ENCODE measurements at regions not wholly inside any gene's neighbourhood (a gene's known extent, or its start where the extent isn't known, plus 50 kb on each side); places are given as distances from the start of the nearest gene placed in this dataset.

DNA sequence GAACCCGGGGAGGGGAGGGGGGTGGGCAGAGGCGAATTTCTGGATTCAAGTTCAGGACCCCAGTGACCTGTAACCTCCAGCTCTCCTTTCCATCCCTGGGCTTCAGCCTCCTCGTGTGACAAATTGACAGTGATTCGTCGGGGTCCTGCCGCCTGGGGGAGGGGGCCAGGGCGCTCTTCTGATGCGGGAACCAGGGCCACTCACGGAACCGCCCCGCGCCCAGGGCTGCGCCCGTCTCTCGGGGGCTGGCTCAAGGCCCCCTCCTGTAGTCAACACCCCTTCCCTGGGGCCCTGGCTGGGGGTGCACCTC is 92.8 kb upstream of the ANO1 start:
- no peak for TF ChIP-seq JUND (IDR thresholded peaks at IDR 0.05; ENCODE audit: low read depth)
- no peak for DNase-seq (ENCODE audit: low read depth in 1 of 2, low spot score in 1 of 2)
- in situ Hi-C loops (cut with HindIII; ENCODE audit: low pct_unique_long_range_greater_than_20kb, low sequenced_read_pairs): no loop called here

DNA sequence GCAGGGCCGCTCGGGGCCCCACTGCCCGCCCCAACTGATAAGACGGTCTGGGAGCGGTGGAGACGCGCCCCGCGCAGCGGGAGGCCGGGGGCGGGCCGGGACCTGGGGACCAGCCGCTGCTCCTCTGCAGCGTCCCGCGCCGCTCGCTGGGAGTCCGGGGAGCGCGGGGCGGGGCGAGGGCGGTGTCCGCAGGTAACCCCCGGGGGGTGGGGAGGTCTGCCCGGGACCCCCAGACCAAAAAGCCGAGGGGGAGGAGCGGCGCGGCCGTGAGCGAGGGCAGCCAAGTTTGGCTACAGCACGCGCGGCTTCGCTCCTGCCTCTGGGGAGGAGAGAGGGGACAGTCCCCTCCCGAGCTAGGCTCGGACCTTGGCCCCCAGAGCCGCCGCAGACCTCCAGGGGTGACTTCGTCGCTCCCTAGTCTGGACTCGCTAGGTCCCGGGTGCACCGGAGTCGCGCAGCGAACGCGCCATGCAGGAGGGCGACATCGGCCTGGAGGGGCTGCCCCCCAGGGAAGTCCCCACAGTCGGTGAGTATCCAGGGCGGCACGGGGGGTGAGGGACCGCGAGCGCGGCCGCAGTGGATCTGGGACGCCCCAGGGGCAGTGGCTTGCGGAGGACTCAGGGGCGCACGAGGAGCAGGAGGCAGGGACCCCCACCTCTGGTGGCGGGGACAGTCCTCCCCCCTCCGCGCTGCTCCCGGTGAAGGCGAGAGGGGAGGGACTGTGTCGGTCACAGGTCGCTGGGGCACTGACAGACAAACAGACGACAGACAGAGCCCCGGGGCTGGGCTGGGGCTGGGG is 92.3 kb upstream of the ANO1 start:
- in situ Hi-C loops (cut with HindIII; ENCODE audit: low pct_unique_long_range_greater_than_20kb, low sequenced_read_pairs): no loop called here

DNA sequence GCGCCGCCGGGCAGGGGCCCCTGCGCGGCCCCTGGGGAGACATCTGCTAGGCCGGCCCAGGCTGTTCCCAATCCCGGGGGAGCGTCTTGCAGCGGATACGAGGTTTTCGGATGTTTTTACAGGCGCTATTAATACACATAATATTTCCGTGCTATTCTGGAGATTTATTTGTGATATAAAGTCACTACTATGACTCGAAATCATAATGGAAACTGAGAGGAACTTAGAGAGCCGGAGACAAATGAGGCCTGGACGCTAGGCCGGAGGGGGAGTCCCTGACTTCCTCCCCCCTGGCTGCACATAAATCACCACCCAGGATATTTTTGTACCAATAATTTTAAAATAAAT is 91.7 kb upstream of the ANO1 start:
- TF ChIP-seq JUND (IDR thresholded peaks at IDR 0.05; ENCODE audit: low read depth): no peak
- DNase-seq (ENCODE audit: low read depth in 1 of 2, low spot score in 1 of 2): no peak
- in situ Hi-C loops (cut with HindIII; ENCODE audit: low pct_unique_long_range_greater_than_20kb, low sequenced_read_pairs): no loop called here

More for the DNA sequence above, 92.3 kb upstream of the ANO1 start:
- no peak for DNase-seq (ENCODE audit: low read depth in 1 of 2, low spot score in 1 of 2)
- no peak for TF ChIP-seq JUND (IDR thresholded peaks at IDR 0.05; ENCODE audit: low read depth)

DNA sequence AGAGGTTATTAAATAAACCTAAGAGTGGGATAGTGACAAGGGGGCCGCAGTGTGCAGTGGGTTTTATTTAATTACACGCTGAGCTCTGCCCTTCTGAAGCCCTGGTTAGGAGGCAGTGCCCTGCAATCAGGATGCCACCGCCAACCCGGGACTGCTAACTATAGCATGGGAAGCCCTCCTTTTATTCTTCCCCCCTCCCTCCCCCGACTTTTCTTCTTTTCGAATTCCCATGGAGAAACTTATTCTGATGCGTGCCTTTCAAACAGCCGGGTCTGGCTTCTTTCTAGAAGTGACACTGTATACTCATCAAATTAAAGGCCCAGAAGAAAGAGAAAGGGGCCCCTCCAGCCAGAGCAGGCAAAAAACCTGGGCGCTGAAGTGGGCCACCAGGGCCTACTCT is 91.3 kb upstream of the ANO1 start:
- DNase-seq (ENCODE audit: low read depth in 1 of 2, low spot score in 1 of 2): no peak
- in situ Hi-C loops (cut with HindIII; ENCODE audit: low pct_unique_long_range_greater_than_20kb, low sequenced_read_pairs): no loop called here
- no peak for TF ChIP-seq JUND (IDR thresholded peaks at IDR 0.05; ENCODE audit: low read depth)

DNA sequence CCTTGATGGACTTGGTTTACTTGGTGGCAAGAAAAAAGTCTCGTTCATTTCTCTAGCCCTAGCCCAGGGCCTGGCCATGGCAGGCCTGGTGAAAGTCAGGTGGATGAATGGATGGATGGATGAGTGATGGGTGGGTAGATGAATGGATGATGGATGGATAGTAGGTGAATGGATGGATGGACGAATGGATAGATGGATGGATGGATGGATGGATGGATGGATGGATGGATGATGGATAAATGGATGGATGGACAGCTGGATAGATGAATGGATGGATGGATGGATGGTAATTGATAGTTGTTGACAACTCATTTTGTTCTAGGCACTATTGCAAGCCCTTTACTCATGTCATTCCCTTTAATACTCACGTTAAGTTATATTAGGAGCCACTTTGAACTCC is 86.1 kb upstream of the ANO1 start:
- in situ Hi-C loops (cut with HindIII; ENCODE audit: low pct_unique_long_range_greater_than_20kb, low sequenced_read_pairs): no loop called here
- TF ChIP-seq JUND (IDR thresholded peaks at IDR 0.05; ENCODE audit: low read depth): no peak
- DNase-seq (ENCODE audit: low read depth in 1 of 2, low spot score in 1 of 2): no peak

DNA sequence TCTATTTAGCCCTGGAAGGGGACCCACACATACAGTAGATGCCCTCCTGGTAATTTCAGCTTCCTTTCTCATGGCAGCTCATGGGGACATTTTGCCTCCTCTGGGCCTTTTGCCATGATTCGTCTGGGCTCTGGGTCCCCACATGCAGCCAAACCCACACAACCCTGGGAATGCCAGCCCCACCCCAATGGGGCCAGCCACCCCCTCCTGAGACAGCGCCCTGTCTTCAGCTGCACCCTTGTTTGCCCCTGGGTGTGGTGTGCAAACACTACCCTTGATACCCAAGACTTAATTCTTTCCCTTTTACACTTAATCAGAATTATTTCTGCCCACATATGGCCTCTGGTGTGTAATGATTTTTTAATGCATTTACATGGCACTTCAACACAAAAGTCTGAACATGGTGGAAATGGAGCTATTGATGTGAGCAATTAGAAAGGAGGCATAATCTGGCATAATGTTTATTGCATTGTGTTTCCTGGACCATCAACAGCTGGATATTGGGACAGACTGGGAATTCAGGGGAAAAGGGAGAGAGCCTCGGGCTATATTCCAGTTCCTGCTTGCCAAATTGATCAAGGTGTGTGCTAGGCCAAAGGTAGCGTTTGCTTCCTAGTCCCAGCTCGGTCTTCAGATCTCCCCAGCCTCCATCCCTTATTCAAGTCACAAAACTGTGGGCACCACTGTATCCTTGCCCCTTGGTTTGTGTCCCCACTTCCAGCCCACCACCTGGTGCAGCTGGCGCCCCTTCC is 85.0 kb upstream of the ANO1 start:
- in situ Hi-C loops (cut with HindIII; ENCODE audit: low pct_unique_long_range_greater_than_20kb, low sequenced_read_pairs): no loop called here
- DNase-seq (ENCODE audit: low read depth in 1 of 2, low spot score in 1 of 2): no peak
- TF ChIP-seq JUND (IDR thresholded peaks at IDR 0.05; ENCODE audit: low read depth): no peak

DNA sequence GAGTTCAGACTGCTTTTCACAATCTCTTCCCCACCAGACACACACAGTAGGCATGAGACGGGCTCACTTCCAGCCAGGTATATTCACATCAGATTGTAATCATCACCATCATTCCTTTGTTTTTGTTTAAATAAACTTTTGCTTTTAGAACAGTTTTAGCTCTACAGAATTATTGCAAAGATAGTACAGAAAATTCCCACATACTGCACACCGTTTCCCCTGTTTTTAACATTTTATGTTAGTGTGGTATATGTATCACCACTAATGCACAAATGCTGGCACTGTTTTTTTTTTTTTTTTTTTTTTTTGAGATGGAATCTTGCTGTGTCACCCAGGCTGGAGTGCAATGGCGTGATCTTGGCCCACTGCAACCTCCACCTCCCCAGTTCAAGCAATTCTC is 83.3 kb upstream of the ANO1 start:
- no peak for DNase-seq (ENCODE audit: low read depth in 1 of 2, low spot score in 1 of 2)
- no peak for TF ChIP-seq JUND (IDR thresholded peaks at IDR 0.05; ENCODE audit: low read depth)
- in situ Hi-C loops (cut with HindIII; ENCODE audit: low pct_unique_long_range_greater_than_20kb, low sequenced_read_pairs): no loop called here

DNA sequence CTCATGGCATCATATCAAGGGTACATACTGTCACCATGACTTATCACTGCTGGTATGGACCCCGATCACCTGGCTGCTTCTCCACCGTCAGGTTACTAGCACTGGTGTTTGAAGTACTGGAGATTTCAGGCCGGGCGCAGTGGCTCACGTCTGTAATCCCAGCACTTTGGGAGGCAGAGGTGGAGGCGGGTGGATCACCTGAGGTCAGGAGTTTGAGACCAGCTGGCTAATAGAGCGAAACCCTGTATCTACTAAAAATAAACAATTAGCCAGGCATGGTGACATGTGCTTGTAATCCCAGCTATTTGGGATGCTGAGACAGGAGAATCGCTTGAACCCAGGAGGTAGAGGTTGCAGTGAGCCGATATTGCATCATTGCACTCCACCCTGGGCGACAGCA is 82.4 kb upstream of the ANO1 start:
- in situ Hi-C loops (cut with HindIII; ENCODE audit: low pct_unique_long_range_greater_than_20kb, low sequenced_read_pairs): no loop called here
- TF ChIP-seq JUND (IDR thresholded peaks at IDR 0.05; ENCODE audit: low read depth): no peak
- DNase-seq (ENCODE audit: low read depth in 1 of 2, low spot score in 1 of 2): no peak

DNA sequence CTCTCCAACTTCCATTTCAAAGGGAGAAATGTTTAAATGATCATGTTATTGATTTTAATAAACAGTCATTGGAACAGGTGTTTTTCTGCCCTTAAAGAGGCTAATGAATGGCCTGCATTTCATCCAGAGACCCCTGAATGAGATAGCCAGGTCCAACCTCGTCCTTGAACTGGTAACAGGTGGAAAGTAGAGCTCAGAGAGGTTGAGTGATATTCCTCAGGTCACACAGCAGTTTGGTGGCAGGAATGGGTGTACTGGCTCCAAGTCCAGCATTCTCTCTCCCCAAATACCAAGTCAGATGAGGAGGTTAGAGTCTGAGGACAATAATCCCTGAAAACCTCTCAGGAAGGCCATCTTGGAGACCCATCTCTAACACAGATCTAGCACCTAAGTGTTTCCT is 81.7 kb upstream of the ANO1 start:
- DNase-seq (ENCODE audit: low read depth in 1 of 2, low spot score in 1 of 2): no peak
- in situ Hi-C loops (cut with HindIII; ENCODE audit: low pct_unique_long_range_greater_than_20kb, low sequenced_read_pairs): no loop called here
- TF ChIP-seq JUND (IDR thresholded peaks at IDR 0.05; ENCODE audit: low read depth): no peak

DNA sequence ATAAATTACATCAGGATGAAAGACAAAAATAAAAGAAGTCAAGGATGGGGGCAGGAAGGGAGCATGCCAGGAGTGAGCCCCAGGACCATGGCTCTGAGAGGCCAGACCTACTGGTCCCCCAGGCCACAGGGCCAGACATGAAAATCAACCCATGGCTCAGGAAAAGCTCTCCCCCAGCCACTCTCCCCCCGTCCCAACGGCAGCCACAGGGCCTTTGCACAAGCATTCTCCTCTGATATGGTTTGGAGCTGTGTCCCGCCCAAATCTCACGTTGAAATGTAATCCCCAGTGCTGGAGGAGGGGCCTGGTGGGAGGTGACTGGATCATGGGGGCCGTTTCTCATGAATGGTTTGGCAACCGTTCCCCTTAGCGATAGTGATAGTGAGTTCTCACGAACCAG is 80.8 kb upstream of the ANO1 start:
- TF ChIP-seq JUND (IDR thresholded peaks at IDR 0.05; ENCODE audit: low read depth): no peak
- in situ Hi-C loops (cut with HindIII; ENCODE audit: low pct_unique_long_range_greater_than_20kb, low sequenced_read_pairs): no loop called here
- no peak for DNase-seq (ENCODE audit: low read depth in 1 of 2, low spot score in 1 of 2)

DNA sequence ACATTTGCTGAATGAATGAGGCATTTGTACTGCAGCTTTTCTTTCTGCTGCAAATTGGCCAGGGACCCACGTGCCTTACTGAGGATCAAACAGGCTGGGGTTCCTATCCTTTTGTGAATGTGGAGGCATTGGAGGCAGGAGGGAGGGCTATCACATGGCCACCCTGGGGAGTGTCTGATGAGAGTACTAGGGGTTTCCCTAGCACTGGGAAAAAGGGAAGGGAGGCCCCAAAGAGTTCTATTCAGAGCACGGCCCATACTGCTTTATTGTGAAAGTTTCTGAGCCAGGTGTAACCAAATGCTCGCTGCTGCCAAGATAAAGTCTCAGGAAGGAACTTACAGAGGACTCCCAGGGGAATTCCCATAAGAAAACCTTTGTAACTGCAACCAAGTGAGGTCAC is 78.4 kb upstream of the ANO1 start:
- TF ChIP-seq JUND (IDR thresholded peaks at IDR 0.05; ENCODE audit: low read depth): no peak
- no peak for DNase-seq (ENCODE audit: low read depth in 1 of 2, low spot score in 1 of 2)
- in situ Hi-C loops (cut with HindIII; ENCODE audit: low pct_unique_long_range_greater_than_20kb, low sequenced_read_pairs): no loop called here

DNA sequence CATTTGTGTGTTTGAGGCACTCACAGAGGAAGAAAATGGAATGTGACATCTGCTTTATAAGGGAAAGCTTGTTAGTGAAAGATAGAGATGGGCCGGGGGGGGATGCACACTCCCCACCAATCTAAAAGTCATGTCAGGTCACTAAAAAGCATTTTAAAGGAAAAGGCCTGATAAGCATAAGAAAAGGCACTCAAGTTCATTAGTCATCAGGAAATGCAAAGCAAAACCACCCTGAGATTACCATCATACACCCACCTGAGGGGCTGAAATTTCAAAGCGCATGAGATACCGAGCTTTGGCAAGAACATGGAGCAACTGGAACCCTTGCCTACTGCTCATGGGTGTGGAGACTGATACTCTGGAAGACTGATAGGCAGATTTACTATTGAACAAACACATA is 77.9 kb upstream of the ANO1 start:
- in situ Hi-C loops (cut with HindIII; ENCODE audit: low pct_unique_long_range_greater_than_20kb, low sequenced_read_pairs): no loop called here
- no peak for TF ChIP-seq JUND (IDR thresholded peaks at IDR 0.05; ENCODE audit: low read depth)
- no peak for DNase-seq (ENCODE audit: low read depth in 1 of 2, low spot score in 1 of 2)

DNA sequence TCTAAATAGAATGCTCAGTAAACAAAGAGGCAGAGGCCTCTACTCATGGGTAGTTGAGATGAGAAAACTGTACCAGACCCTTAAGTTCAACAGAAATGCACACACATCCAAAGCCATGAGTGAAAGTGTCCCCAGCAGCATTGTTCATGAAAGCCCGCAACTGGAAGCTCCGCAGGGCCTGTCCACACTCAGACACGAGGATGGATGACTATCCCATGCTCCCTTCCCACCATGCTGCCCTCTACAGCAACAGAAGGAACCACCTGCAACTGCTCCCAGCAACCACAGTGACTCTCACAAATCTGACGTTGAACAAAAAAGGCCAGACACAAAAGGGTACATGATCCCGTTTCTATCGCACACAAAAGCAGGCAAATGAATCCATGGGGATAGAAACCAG is 76.9 kb upstream of the ANO1 start:
- DNase-seq (ENCODE audit: low read depth in 1 of 2, low spot score in 1 of 2): no peak
- in situ Hi-C loops (cut with HindIII; ENCODE audit: low pct_unique_long_range_greater_than_20kb, low sequenced_read_pairs): no loop called here
- TF ChIP-seq JUND (IDR thresholded peaks at IDR 0.05; ENCODE audit: low read depth): no peak

DNA sequence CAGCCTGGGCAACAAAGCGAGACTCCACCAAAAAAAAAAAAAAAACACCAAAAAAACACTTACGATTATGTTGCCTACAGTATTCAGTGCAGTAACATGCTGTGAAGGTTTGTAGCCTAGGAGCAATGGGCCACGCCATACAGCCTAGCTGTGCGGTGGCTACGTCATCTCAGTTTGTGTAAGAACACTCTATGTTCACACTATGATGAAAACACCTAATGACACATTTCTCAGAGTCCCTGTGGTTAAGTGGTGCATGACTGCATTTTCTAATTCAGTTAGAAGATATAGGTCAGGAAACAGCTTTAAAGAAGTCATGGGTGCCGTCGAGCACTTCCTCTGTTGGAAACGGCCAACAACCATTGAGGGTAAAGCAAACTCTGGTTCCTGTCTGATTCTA is 75.7 kb upstream of the ANO1 start:
- no peak for TF ChIP-seq JUND (IDR thresholded peaks at IDR 0.05; ENCODE audit: low read depth)
- in situ Hi-C loops (cut with HindIII; ENCODE audit: low pct_unique_long_range_greater_than_20kb, low sequenced_read_pairs): no loop called here
- DNase-seq (ENCODE audit: low read depth in 1 of 2, low spot score in 1 of 2): no peak

Measured in T47D (cell line).